K562 (cell line): ENCODE measurements at regions not wholly inside any gene's neighbourhood (a gene's known extent, or its start where the extent isn't known, plus 50 kb on each side); places are given as distances from the start of the nearest gene placed in this dataset.

Experiments used
- ATAC-seq: fragments of 200-7000 bp; cut with Tn5 transposase; 3 replicates; pipeline ENCODE4 v1.9.1; 2020; ENCODE audit warnings: moderate library complexity
- BruUV-seq: library from RNA; stranded (reverse); fragments of 400-500 nt; replicated peaks from 2 replicates; lab custom pipeline; 2021; lab: Mats Ljungman, UMichigan
- CTCF ChIA-PET: fragments of 300-600 bp; formaldehyde crosslinking; extraction: SDS; loops from one replicate; lab custom pipeline; 2021; ENCODE audit warnings: low intra/inter-chr PET ratio; lab: Yijun Ruan, JAX
- POLR2A ChIA-PET: fragments of 300-600, 350-650 bp; sonication (Branson Sonifier 250); formaldehyde crosslinking; extraction: SDS; loops from one replicate; lab custom pipeline; 2021; ENCODE audit warnings: antibody characterized with exemption, inconsistent platforms; lab: Yijun Ruan, JAX
- DNase-seq, 4 experiments: peaks; one replicate each; pipeline versions ENCODE4 v3.0.0 to v3.0.0-alpha.2; 2011 to 2018; ENCODE audit warnings: low spot score in 3 of 4, mixed read lengths in 3 of 4; ENCODE audit errors: extremely low read depth in 1 of 4
- FAIRE-seq: peaks from 2 replicates; lab custom pipeline; 2011; peaks lifted over from hg19 to GRCh38; lab: Jason Lieb, UNC
- H2AFZ ChIP-seq: 2 replicates; pipeline ENCODE4 v1.6.0; 2011; ENCODE audit warnings: low read depth, low read length, control low read depth, inconsistent platforms
- H3K27ac ChIP-seq: fragments of 200-600 bp; 3 replicates; pipeline ENCODE4 v1.8.0; 2011; ENCODE audit warnings: low read depth, mild to moderate bottlenecking, control low read depth, inconsistent platforms, low read length, moderate library complexity, mixed read lengths; ENCODE audit errors: extremely low read depth
- H3K27me3 ChIP-seq, 2 experiments: fragments of 300-600 bp in 1 of 2; 2 replicates in 1 of 2; 3 replicates in 1 of 2; pipeline versions ENCODE4 v1.6.0 to v1.8.0; 2011; ENCODE audit warnings: inconsistent platforms in 2 of 2, low read length in 2 of 2, mild to moderate bottlenecking in 1 of 2, mixed read lengths in 1 of 2, moderate library complexity in 1 of 2; ENCODE audit not compliant: control insufficient read depth in 2 of 2, insufficient read depth in 2 of 2
- H3K36me3 ChIP-seq: fragments of 300-600 bp; 3 replicates; pipeline ENCODE4 v1.8.0; 2011; ENCODE audit warnings: mild to moderate bottlenecking, low read length, inconsistent platforms; ENCODE audit not compliant: control insufficient read depth, insufficient read depth
- H3K4me1 ChIP-seq, 2 experiments: fragments of 200-600 bp in 1 of 2; replicated peaks in 1 of 2; 2 replicates in 1 of 2; 3 replicates in 1 of 2; pipeline versions ENCODE4 v1.5.1 to v1.8.0; 2011; ENCODE audit warnings: inconsistent platforms in 2 of 2, low read length in 2 of 2, mild to moderate bottlenecking in 1 of 2, mixed read lengths in 1 of 2, moderate library complexity in 1 of 2; ENCODE audit not compliant: control insufficient read depth in 2 of 2, insufficient read depth in 2 of 2
- H3K4me2 ChIP-seq: 2 replicates; pipeline ENCODE4 v1.6.1; 2011; ENCODE audit warnings: low read length, control low read depth, inconsistent platforms, mixed read lengths; ENCODE audit not compliant: insufficient read depth
- H3K4me3 ChIP-seq: fragments of 200-600 bp; sonication (generic), shearing (Covaris generic); 2 replicates; pipeline ENCODE4 v1.5.1; 2016; ENCODE audit warnings: control low read depth, inconsistent platforms
- H3K79me2 ChIP-seq: fragments of 200-600 bp; 3 replicates; pipeline ENCODE4 v1.8.0; 2011; ENCODE audit warnings: low read length, inconsistent platforms; ENCODE audit not compliant: control insufficient read depth, insufficient read depth
- H3K9ac ChIP-seq, 2 experiments: 2 replicates each; pipeline versions ENCODE4 v1.6.0 to v1.6.1; 2011; ENCODE audit warnings: low read depth in 2 of 2, low read length in 2 of 2, control low read depth in 1 of 2, inconsistent platforms in 1 of 2, mild to moderate bottlenecking in 1 of 2, mixed read lengths in 1 of 2; ENCODE audit not compliant: insufficient read depth in 1 of 2
- H3K9me1 ChIP-seq: one replicate; pipeline ENCODE4 v1.6.0; 2011; ENCODE audit warnings: inconsistent platforms, mild to moderate bottlenecking, low read length, moderate library complexity; ENCODE audit not compliant: control insufficient read depth, insufficient read depth
- H3K9me3 ChIP-seq: replicated peaks from 2 replicates; pipeline ENCODE4 v1.5.1; 2011; ENCODE audit warnings: low read depth, low read length, inconsistent platforms; ENCODE audit not compliant: control insufficient read depth, insufficient read depth
- H4K20me1 ChIP-seq: replicated peaks from 2 replicates; pipeline ENCODE4 v1.6.1; 2011; ENCODE audit warnings: low read length, inconsistent platforms, mixed read lengths; ENCODE audit not compliant: control insufficient read depth, insufficient read depth
- BACH1 ChIP-seq: fragments of 200-800 bp; sonication (Bioruptor generic); IDR thresholded peaks from 2 replicates; pipeline ENCODE4 v1.6.1; 2016; ENCODE audit warnings: missing genetic modification characterization, missing compliant biosample characterization
- FOXA1 ChIP-seq: fragments of 450-650 bp; IDR thresholded peaks from 2 replicates; pipeline ENCODE4 v1.6.1; 2016; ENCODE audit warnings: mild to moderate bottlenecking, borderline replicate concordance
- HMGXB4 ChIP-seq: sonication (generic); formaldehyde crosslinking; IDR thresholded peaks from 2 replicates; pipeline ENCODE4 v1.8.1; 2023; ENCODE audit warnings: mild to moderate bottlenecking, missing genetic modification reagents
- KDM1A ChIP-seq, 2 experiments: fragments of 450-650 bp; IDR thresholded peaks; 2 replicates each; pipeline ENCODE4 v1.6.1; 2016; ENCODE audit warnings: mild to moderate bottlenecking in 2 of 2
- MTA2 ChIP-seq: fragments of 450-650 bp; IDR thresholded peaks from 2 replicates; pipeline ENCODE4 v1.6.1; 2016; ENCODE audit warnings: low read depth
- NFATC3 ChIP-seq: fragments of 450-650 bp; IDR thresholded peaks from 2 replicates; pipeline ENCODE4 v1.6.1; 2017; ENCODE audit warnings: mild to moderate bottlenecking
- POLR3G ChIP-seq: IDR thresholded peaks from 2 replicates; pipeline ENCODE4 v1.6.1; 2011; ENCODE audit not compliant: insufficient read length, insufficient replicate concordance; ENCODE audit errors: extremely low read depth
- SP1 ChIP-seq: sonication (generic); formaldehyde crosslinking; IDR thresholded peaks from 2 replicates; pipeline ENCODE4 v1.8.1; 2022; ENCODE audit warnings: mild to moderate bottlenecking, missing genetic modification reagents
- SRSF9 ChIP-seq: fragments of 200-400 bp; formaldehyde crosslinking; IDR thresholded peaks from 2 replicates; pipeline ENCODE4 v1.6.1; 2017; ENCODE audit warnings: low read depth, low read length, borderline replicate concordance
- ZNF134 ChIP-seq: fragments of 250-450 bp; sonication (Bioruptor Pico); conservative IDR thresholded peaks from 2 replicates; pipeline ENCODE4 v1.4.0; 2020
- ZNF316 ChIP-seq: fragments of 450-650 bp; IDR thresholded peaks from 2 replicates; pipeline ENCODE4 v1.6.1; 2016
- WGBS: fragments of 100-300 bp; shearing (Covaris generic); methylation state at CpG from one replicate; pipeline ENCODE4 v1.1.6; 2016; ENCODE audit warnings: low coverage, mixed read lengths; ENCODE audit not compliant: insufficient coverage; ENCODE audit errors: missing lambda C conversion rate; 5-methylcytosine and 5-hydroxymethylcytosine counted together
- in situ Hi-C: fragments of 300-500 bp; cut with MboI; formaldehyde crosslinking; loops from 4 replicates; pipeline ENCODE4 v1.15.0; 2018; ENCODE audit warnings: inconsistent platforms, mixed read lengths
- intact Hi-C: fragments of 100-400 bp; cut with micrococcal nuclease; formaldehyde crosslinking; loops from 2 replicates; pipeline ENCODE4 v1.14.2; 2022

- no peak for TF ChIP-seq HMGXB4
- 0 out of 2 replicates have a peak, but pooled peaks have one; percentile 17 for TF ChIP-seq MTA2
- no peak for TF ChIP-seq SRSF9
- TF ChIP-seq POLR3G: no peak
- no peak for TF ChIP-seq SP1 (CRISPR knock-in tag)
- TF ChIP-seq KDM1A (IDR thresholded peaks at IDR 0.05): peak in 1 of 2 experiments; percentile 33; a peak in 1 of 4 replicates
- no peak for TF ChIP-seq BACH1 (tag)
- TF ChIP-seq ZNF134: no peak
- TF ChIP-seq NFATC3: no peak
Observed at GRCh38 chr4:81747242-81747930, 275.7 kb upstream of the RASGEF1B start (continued).

- H3K9me1 ChIP-seq: no peaks in the 10 kb centered on the region
- intact Hi-C loops (loop anchor here (5.0 kb wide), 1 partner anchor 81 kb away; no protein-coding TSS in a partner anchor), in situ Hi-C loops (no loop called here)
- ChIA-PET POLR2A (interaction anchor here (1.0 to 1.5 kb wide), 2 partner anchors 10 to 12 kb away, joined by 5 to 6 read pairs; no protein-coding TSS in a partner anchor), CTCF (no interaction called here)
- H3K4me3 ChIP-seq: no peak overlapping the region
- no peaks in the 10 kb centered on the region for H4K20me1 ChIP-seq
- H3K4me1 ChIP-seq: peaks cover 0 to 17% of the 10 kb centered on the region in 2 experiments; a peak in 3 of 5 replicates
- ATAC-seq (no peak), FAIRE-seq (no peak)
- H2AFZ ChIP-seq: 0 out of 2 replicates have a peak overlapping the region, but pooled peaks have one; percentile 27
- 0 out of 2 replicates have a peak overlapping the region, but pooled peaks have one; percentile 22 for H3K4me2 ChIP-seq
- H3K27me3 ChIP-seq: no peaks in the 10 kb centered on the region
- no peak overlapping the region for H3K27ac ChIP-seq
- H3K9me3 ChIP-seq: no peaks in the 10 kb centered on the region
- H3K36me3 ChIP-seq: no peaks in the 10 kb centered on the region
- TF ChIP-seq FOXA1 (no peak), ZNF316 (peak; percentile 29; the same call in 1 of the 2 replicates)
- TF ChIP-seq, all 486 proteins: peak for 1
- Histone ChIP-seq H3K9ac (no peak overlapping the region), H3K79me2 (no peaks in the 10 kb centered on the region)
- no TSS peak for BruUV-seq
- WGBS: 47% methylated on average over 1 of the region's 1 CpG
- DNase-seq: no peak
Observed at GRCh38 chr4:81746773-81747172, 275.1 kb upstream of the RASGEF1B start.
